ENCODE measurements at regions not wholly inside any gene's neighbourhood (a gene's known extent, or its start where the extent isn't known, plus 50 kb on each side); places are given as distances from the start of the nearest gene placed in this dataset.

- WGBS, 2 donors: 94 to 96% methylated on average over 2 of the region's 2 CpGs
- no peak for DNase-seq
- TF ChIP-seq POLR2AphosphoS5 (IDR thresholded peaks at IDR 0.05) (no peak), CTCF (IDR thresholded peaks at IDR 0.05) (no peak), POLR2A (IDR thresholded peaks at IDR 0.05) (no peak), EP300 (IDR thresholded peaks at IDR 0.05) (no peak)
- no peaks in the 10 kb centered on the region for H3K36me3 ChIP-seq
- H3K9me3 ChIP-seq: peaks cover 0 to 3% (median 0%) of the 10 kb centered on the region in 4 donors
- intact Hi-C loops (cut with DNase I): no loop called here
- no peak overlapping the region for H3K27ac ChIP-seq
- H3K27me3 ChIP-seq: no peaks in the 10 kb centered on the region
- H3K4me3 ChIP-seq: no peak overlapping the region
- no peaks in the 10 kb centered on the region for H3K4me1 ChIP-seq
Observed at GRCh38 chr22:34526681-34527080, 539.3 kb upstream of the ISX start.

GRCh38 chr22:34534101-34534500 lies 531.9 kb upstream of the ISX start:
- 9 to 41% methylated on average over 4 of the region's 4 CpGs for WGBS, 2 donors
- H3K27me3 ChIP-seq: no peaks in the 10 kb centered on the region
- no peaks in the 10 kb centered on the region for H3K9me3 ChIP-seq
- no peak overlapping the region for H3K4me3 ChIP-seq
- intact Hi-C loops (cut with DNase I): no loop called here
- no peaks in the 10 kb centered on the region for H3K36me3 ChIP-seq
- no peaks in the 10 kb centered on the region for H3K4me1 ChIP-seq
- no peak for DNase-seq
- H3K27ac ChIP-seq: no peak overlapping the region
- TF ChIP-seq CTCF (IDR thresholded peaks at IDR 0.05): no peak
- TF ChIP-seq POLR2AphosphoS5 (IDR thresholded peaks at IDR 0.05): no peak
- TF ChIP-seq EP300 (IDR thresholded peaks at IDR 0.05): no peak
- TF ChIP-seq POLR2A (IDR thresholded peaks at IDR 0.05): no peak

GRCh38 chr22:34567367-34567766 lies 498.6 kb upstream of the ISX start:
- TF ChIP-seq POLR2AphosphoS5 (IDR thresholded peaks at IDR 0.05) (no peak), CTCF (IDR thresholded peaks at IDR 0.05) (no peak), EP300 (IDR thresholded peaks at IDR 0.05) (no peak), POLR2A (IDR thresholded peaks at IDR 0.05) (no peak)
- peaks cover 0 to 4% (median 0%) of the 10 kb centered on the region in 4 donors for H3K9me3 ChIP-seq
- H3K27ac ChIP-seq: no peak overlapping the region
- intact Hi-C loops (cut with DNase I): no loop called here
- H3K36me3 ChIP-seq: no peaks in the 10 kb centered on the region
- H3K4me3 ChIP-seq: no peak overlapping the region
- WGBS, 2 donors: 91% methylated on average over 4 of the region's 4 CpGs
- H3K27me3 ChIP-seq: no peaks in the 10 kb centered on the region
- DNase-seq: no peak
- H3K4me1 ChIP-seq: no peaks in the 10 kb centered on the region

- Histone ChIP-seq H3K4me3 (no peak overlapping the region), H3K4me1 (no peaks in the 10 kb centered on the region), H3K9me3 (no peaks in the 10 kb centered on the region), H3K27me3 (no peaks in the 10 kb centered on the region), H3K27ac (no peak overlapping the region), H3K36me3 (no peaks in the 10 kb centered on the region)
- WGBS, 2 donors: 83 to 84% methylated on average over 3 of the region's 3 CpGs
- DNase-seq: no peak
- TF ChIP-seq EP300 (IDR thresholded peaks at IDR 0.05) (no peak), CTCF (IDR thresholded peaks at IDR 0.05) (no peak), POLR2A (IDR thresholded peaks at IDR 0.05) (no peak), POLR2AphosphoS5 (IDR thresholded peaks at IDR 0.05) (no peak)
- intact Hi-C loops (cut with DNase I): no loop called here
Observed at GRCh38 chr22:34570408-34570807, 495.6 kb upstream of the ISX start.

GRCh38 chr22:34579519-34579918 lies 486.4 kb upstream of the ISX start:
- Histone ChIP-seq H3K4me1 (no peaks in the 10 kb centered on the region), H3K9me3 (no peaks in the 10 kb centered on the region), H3K27ac (no peak overlapping the region), H3K27me3 (no peaks in the 10 kb centered on the region), H3K4me3 (no peak overlapping the region), H3K36me3 (no peaks in the 10 kb centered on the region)
- 97 to 100% methylated on average over 2 of the region's 2 CpGs for WGBS, 2 donors
- intact Hi-C loops (cut with DNase I): no loop called here
- no peak for DNase-seq
- TF ChIP-seq CTCF (IDR thresholded peaks at IDR 0.05) (no peak), POLR2A (IDR thresholded peaks at IDR 0.05) (no peak), POLR2AphosphoS5 (IDR thresholded peaks at IDR 0.05) (no peak), EP300 (IDR thresholded peaks at IDR 0.05) (no peak)
